HG02610 (cell line): ENCODE measurements at regions not wholly inside any gene's neighbourhood (a gene's known extent, or its start where the extent isn't known, plus 50 kb on each side); places are given as distances from the start of the nearest gene placed in this dataset.
"Not testable (repeated sequence)": the region's sequence is repeated elsewhere in the genome, so short reads cannot be mapped to it uniquely, and the experiment has no call there.

Experiments
- ATAC-seq: cut with Tn5 transposase; IDR thresholded peaks from one replicate; pipeline ENCODE4 v1.9.1; 2021; ENCODE audit warnings: mild to moderate bottlenecking, moderate library complexity; ENCODE audit not compliant: unreplicated experiment

GRCh38 chr16:75836347-75837010, 110.2 kb upstream of the CPHXL start:
- ATAC-seq: no peak

DNA sequence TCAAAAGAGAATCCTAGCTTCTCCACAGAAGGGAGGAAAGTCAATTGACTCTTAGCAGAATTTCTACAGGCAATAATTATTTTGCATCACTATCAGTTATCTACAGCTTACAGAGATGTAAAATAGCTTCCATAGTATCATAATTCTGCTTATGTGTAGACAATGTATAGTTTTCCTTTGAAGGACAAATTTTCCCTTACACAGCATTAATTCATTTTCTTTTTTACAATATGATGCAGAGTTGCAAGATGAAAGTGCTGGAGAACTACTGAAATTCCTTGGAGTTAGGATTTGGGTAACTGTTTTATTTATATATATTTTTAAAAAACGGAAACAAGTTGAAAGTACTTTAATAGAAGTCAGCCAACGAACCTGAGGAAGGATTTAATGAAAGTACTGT, 111.0 kb upstream of the CPHXL start:
- ATAC-seq: no peak

- ATAC-seq: no peak
These were observed 111.4 kb upstream of the CPHXL start for GRCh38 chr16:75837681-75838080.

- no peak for ATAC-seq
These were observed 115.2 kb upstream of the CPHXL start for GRCh38 chr16:75841517-75841916.

GRCh38 chr16:75847172-75847571, 120.9 kb upstream of the CPHXL start:
- no peak for ATAC-seq

- ATAC-seq: no peak
These were observed 127.9 kb upstream of the CPHXL start for GRCh38 chr16:75854152-75854551.

- no peak for ATAC-seq
These were observed 134.2 kb upstream of the CPHXL start for GRCh38 chr16:75860326-75861053.

DNA sequence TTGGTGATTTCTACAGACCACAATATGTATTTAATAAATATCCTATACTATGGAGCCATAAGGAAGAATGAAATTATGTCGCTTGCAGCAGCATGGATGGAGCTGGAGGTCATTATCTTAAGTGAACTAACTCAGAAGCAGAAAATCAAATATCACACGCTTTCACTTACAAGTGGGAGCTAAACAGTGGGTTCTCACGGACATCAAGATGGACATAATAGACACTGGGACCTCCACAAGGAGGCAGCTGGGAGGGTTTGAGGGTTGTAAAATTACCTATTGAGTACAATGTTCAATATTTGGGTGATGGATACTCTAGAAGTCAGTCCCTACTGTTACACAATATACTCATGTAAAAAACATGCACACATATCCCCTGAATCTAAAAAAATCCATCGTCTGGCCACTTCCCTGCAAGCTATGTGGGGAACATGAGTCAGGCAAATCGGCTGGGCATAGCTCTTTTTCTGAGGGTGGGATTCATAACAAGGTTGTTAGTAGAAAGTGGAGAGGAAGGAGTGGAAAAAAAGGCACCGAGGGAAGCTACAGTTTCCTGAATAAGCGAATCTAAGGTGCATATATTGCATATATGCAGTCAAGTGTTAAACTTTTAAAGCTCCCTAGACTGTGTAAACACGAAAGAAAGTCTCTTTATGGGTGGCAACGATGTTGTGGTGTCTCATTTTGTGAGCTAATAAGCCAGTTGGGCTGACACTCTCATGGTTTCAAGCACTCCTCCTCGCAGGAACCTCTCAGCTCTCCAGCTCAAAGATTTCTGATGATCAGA, 135.2 kb upstream of the CPHXL start:
- no peak for ATAC-seq

DNA sequence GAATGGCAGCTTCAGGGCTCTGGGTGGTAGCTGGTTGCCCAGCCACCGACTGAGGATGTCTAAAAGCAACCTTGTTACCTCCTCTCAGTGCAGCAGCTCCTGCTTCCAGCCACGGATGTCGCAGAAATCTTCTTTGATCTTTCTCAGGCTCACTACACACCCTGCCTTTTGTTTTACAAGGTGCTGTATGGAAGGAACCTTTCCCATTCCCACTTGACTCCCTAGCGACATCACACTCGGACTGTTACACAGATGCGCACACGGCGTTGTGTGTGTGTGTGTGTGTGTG, 135.8 kb upstream of the CPHXL start:
- no peak for ATAC-seq

GRCh38 chr16:75864243-75864642, 138.0 kb upstream of the CPHXL start:
- no peak for ATAC-seq

- ATAC-seq: no peak
These were observed 139.4 kb upstream of the CPHXL start for GRCh38 chr16:75865736-75866135.

GRCh38 chr16:75868636-75869632, 142.6 kb upstream of the CPHXL start:
- ATAC-seq: no peak

DNA sequence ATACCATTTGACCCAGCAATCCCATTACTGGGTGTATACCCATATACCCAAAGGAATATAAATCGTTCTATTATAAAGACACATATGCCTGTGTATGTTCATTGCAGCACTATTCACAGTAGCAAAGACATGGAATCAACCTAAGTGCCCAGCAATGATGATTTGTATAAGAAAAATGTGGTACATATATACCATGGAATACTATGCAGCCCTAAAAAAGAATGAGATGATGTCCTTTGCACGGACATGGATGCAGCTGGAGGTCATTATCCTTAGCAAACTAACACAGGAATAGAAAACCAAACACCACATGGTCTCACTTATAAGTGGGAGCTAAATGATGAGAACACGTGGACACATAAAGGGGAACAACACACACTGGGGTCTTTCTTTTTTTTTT, 155.0 kb upstream of the CPHXL start:
- not testable (repeated sequence) for ATAC-seq

DNA sequence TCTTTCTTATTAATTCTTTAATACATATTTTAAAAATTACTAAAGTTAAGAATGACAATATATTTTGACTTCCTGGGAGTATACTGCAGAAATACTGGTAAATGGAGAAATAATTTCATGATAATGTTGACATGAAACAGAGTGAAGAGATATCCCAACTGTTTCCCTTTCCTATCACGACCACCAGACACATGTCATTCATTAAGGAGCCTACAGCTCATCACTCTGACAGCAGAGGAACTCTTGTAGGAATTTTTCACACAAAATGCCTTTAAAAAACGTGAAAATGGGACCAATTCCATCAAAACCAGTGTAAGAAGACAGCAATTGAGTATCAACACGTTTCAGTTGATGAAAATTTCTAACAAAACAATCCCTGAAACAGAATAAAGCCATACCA, 172.9 kb upstream of the CPHXL start:
- ATAC-seq: no peak

DNA sequence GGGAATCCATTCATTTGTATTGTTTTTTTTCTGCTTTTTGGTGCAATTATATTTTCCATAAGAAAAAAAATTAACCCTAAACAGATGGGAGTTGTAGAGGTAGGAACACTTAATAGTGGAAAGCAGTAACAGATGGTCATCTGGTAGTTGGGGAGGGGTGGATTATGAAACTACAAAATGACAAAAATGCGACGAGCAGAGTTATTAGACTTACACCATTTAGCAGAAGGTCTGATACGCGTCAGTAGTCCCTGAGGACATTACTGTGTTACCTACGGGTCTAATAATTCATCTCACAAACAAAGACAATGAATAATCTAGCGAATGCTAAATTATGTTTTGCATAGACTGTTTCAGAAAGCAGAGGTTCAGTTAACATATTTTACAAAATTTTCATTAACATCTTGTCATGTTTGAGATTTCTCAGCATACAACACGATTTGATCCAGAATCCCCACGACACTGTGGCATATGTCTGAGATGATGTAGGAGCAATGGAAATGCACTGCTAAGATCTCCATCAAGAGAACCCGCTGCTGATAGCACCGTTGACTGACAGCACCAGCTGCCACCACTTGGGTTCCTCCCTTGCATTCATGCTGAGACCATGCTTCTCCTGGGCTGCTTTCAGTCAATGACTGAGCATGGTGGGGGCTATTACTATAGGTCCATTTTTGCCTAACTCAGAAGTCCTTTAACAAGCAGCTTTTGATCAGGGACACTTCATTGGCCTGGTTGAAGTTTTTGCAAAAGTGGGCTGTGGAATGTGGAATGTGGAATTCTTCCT, 182.2 kb upstream of the CPHXL start:
- ATAC-seq: no peak

GRCh38 chr16:75909746-75910145, 183.5 kb upstream of the CPHXL start:
- ATAC-seq: no peak

- ATAC-seq: no peak
These were observed 185.6 kb upstream of the CPHXL start for GRCh38 chr16:75911896-75912295.

DNA sequence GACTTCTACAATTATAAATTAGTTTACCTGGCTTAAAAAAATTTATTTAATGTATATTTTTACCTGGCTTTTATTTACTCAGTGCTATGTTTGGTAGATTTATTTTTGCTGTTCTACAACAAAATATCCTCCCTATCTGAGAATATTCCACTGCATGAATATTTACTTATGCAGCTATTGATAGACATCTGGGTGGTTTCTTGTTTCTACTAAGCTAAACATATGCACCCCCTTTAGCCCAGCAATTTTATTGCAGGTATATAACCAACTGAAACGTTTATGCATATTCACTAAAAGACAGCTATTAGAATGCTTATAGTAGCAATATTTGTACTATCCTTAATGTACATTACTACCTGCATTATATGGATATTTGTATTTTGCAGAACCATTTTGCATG, 187.7 kb upstream of the CPHXL start:
- ATAC-seq: no peak

- ATAC-seq: no peak
These were observed 190.2 kb upstream of the CPHXL start for GRCh38 chr16:75916451-75916850.

- no peak for ATAC-seq
These were observed 191.8 kb upstream of the CPHXL start for GRCh38 chr16:75918109-75918508.
